ENCODE measurements at regions not wholly inside any gene's neighbourhood (a gene's known extent, or its start where the extent isn't known, plus 50 kb on each side); places are given as distances from the start of the nearest gene placed in this dataset.

- no peaks in the 10 kb centered on the region for H3K27me3 ChIP-seq
- H3K9me3 ChIP-seq: no peaks in the 10 kb centered on the region
- no peak overlapping the region for H3K4me3 ChIP-seq
- DNase-seq (ENCODE audit: low spot score in 2 of 2): no peak
- H3K4me1 ChIP-seq: no peaks in the 10 kb centered on the region
- H3K27ac ChIP-seq: no peak overlapping the region
- H3K36me3 ChIP-seq: no peaks in the 10 kb centered on the region
- WGBS, 2 donors: 84 to 87% methylated on average over 9 of the region's 9 CpGs
- TF ChIP-seq CTCF (IDR thresholded peaks at IDR 0.05) (no peak), POLR2A (IDR thresholded peaks at IDR 0.05) (no peak), EP300 (IDR thresholded peaks at IDR 0.05) (no peak)
These were observed 114.3 kb upstream of the CPEB2 start for GRCh38 chr4:14887842-14888433.

- WGBS, 2 donors: 78 to 80% methylated on average over 4 of the region's 4 CpGs
- Histone ChIP-seq H3K4me3 (no peak overlapping the region), H3K27me3 (no peaks in the 10 kb centered on the region), H3K36me3 (no peaks in the 10 kb centered on the region), H3K4me1 (no peaks in the 10 kb centered on the region), H3K9me3 (no peaks in the 10 kb centered on the region), H3K27ac (no peak overlapping the region)
- no peak for DNase-seq (ENCODE audit: low spot score in 2 of 2)
- no peak for TF ChIP-seq POLR2A (IDR thresholded peaks at IDR 0.05)
- TF ChIP-seq CTCF (IDR thresholded peaks at IDR 0.05): no peak
- TF ChIP-seq EP300 (IDR thresholded peaks at IDR 0.05): no peak
These were observed 113.3 kb upstream of the CPEB2 start for GRCh38 chr4:14888790-14889572.

GRCh38 chr4:14892563-14892962 is 109.7 kb upstream of the CPEB2 start:
- Histone ChIP-seq H3K27ac (no peak overlapping the region), H3K36me3 (no peaks in the 10 kb centered on the region), H3K27me3 (no peaks in the 10 kb centered on the region), H3K4me1 (no peaks in the 10 kb centered on the region), H3K9me3 (no peaks in the 10 kb centered on the region), H3K4me3 (no peak overlapping the region)
- 85% methylated on average over 3 of the region's 3 CpGs for WGBS, 2 donors
- no peak for TF ChIP-seq POLR2A (IDR thresholded peaks at IDR 0.05)
- no peak for TF ChIP-seq CTCF (IDR thresholded peaks at IDR 0.05)
- no peak for TF ChIP-seq EP300 (IDR thresholded peaks at IDR 0.05)
- DNase-seq (ENCODE audit: low spot score in 2 of 2): no peak

- no peaks in the 10 kb centered on the region for H3K36me3 ChIP-seq
- TF ChIP-seq POLR2A (IDR thresholded peaks at IDR 0.05): no peak
- TF ChIP-seq EP300 (IDR thresholded peaks at IDR 0.05): no peak
- TF ChIP-seq CTCF (IDR thresholded peaks at IDR 0.05): no peak
- WGBS, 2 donors: 73 to 88% methylated on average over 3 of the region's 3 CpGs
- DNase-seq (ENCODE audit: low spot score in 2 of 2): no peak
- H3K4me3 ChIP-seq: no peak overlapping the region
- H3K27me3 ChIP-seq: no peaks in the 10 kb centered on the region
- no peak overlapping the region for H3K27ac ChIP-seq
- no peaks in the 10 kb centered on the region for H3K9me3 ChIP-seq
- no peaks in the 10 kb centered on the region for H3K4me1 ChIP-seq
These were observed 108.6 kb upstream of the CPEB2 start for GRCh38 chr4:14893713-14894112.

All from tibial nerve (tissue), 4 donors.